ENCODE measurements at regions not wholly inside any gene's neighbourhood (a gene's known extent, or its start where the extent isn't known, plus 50 kb on each side); places are given as distances from the start of the nearest gene placed in this dataset.

DNA sequence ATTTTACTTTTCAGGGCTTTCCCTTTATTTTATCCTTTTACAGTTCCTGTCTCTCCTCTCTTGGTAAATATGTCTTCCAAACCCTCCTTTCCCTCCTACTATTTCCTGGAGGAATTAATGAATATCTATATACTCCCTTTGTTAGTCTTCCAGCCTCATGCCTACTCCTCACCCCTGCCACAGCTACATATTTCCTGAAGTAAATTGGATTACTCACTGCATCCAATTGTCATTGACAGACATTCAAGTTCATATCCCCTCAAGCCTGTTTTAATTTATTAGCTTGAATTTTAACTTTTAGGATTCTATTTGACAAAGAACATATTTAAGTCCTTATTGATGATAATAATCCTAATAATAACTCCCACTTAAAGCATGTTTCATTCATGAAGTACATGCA is 314.5 kb downstream of the TMEM161B start:
- no peak for DNase-seq (ENCODE audit: low read depth, low spot score)

- no peak for DNase-seq (ENCODE audit: low read depth, low spot score)
These were observed 317.0 kb downstream of the TMEM161B start for GRCh38 chr5:87951661-87952060.

DNA sequence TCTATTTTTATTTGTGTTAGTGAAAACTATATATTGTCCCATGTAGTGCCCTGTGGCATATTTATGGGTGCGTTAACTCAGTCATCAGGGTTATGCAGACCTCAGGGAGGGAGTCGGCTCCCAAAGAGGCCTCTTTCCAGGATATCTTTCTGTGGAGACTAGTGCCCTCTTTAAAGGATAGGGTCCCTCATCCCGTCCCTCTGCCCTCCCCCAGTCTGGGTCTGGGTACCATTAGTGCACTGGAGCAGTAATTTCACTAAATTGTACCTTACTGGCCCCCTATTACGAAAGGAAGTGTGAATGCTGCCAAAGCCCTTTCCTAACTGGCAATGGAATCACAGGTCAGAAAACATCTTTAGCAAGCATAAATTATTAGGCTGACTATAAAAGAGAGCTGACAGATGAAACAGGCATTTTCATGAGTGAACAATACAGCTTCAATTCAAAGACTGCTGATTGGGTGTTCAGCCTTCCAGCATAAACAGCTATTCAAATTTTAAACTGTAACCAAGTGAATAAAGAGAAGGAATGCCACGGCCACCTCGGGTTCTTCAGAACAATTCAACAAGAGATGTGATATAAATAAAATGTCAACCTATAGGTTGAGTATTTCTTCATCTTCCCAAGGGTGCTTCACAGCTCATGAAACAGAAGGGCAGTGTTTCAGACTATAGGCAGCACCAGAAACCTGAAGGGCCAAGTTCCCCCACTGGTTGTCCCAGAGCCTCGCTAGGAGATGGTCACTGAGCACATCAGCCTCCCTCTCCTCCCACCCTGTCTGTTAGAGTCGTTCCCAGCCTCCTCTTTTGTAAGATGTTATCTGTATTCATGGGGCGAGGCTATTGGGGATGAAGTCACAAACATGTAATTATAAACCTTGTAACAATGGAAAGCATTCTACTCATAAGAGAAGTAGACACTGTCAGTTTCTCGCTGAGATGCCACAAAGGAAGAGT is 318.7 kb downstream of the TMEM161B start:
- DNase-seq (ENCODE audit: low read depth, low spot score): no peak

DNA sequence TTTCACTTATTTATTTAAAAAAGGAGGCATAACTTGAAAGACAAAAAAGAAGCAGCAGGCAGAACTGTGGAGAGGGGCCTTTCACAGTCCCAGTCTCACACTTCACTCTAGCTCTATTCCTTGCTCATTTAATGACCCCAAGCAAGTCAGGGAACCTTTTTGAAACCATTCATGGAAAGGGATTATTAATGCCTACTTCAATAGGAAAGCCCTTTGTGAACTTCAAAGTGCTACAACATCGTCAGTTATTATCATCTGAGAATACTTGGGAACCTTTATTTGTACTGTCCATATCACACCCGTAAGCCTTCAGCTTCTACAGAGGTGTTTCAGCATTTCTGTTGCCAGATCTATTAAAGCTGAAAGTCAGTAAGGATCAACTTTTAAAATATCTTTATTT is 320.2 kb downstream of the TMEM161B start:
- DNase-seq (ENCODE audit: low read depth, low spot score): no peak

DNA sequence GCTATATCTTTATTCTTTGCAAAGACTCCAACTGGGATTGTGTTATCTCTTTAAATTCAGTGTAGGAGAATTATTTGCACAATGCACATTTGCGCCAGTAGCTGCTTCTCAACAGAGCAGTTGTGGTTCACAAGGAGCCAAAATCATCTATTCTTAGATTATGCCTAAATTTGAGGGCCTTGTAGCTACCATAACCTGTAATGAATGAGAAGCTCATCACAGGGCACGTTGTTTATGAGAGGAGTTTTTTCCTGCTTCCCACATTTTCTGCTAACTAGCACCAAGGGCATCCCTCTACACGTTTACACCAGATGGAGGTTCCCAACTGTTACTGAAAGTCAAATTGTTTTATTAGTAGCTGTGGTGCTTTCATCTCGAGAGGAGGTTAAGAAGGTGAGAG is 322.4 kb downstream of the TMEM161B start:
- no peak for DNase-seq (ENCODE audit: low read depth, low spot score)

GRCh38 chr5:87945286-87945650 is 323.4 kb downstream of the TMEM161B start:
- DNase-seq (ENCODE audit: low read depth, low spot score): no peak

DNA sequence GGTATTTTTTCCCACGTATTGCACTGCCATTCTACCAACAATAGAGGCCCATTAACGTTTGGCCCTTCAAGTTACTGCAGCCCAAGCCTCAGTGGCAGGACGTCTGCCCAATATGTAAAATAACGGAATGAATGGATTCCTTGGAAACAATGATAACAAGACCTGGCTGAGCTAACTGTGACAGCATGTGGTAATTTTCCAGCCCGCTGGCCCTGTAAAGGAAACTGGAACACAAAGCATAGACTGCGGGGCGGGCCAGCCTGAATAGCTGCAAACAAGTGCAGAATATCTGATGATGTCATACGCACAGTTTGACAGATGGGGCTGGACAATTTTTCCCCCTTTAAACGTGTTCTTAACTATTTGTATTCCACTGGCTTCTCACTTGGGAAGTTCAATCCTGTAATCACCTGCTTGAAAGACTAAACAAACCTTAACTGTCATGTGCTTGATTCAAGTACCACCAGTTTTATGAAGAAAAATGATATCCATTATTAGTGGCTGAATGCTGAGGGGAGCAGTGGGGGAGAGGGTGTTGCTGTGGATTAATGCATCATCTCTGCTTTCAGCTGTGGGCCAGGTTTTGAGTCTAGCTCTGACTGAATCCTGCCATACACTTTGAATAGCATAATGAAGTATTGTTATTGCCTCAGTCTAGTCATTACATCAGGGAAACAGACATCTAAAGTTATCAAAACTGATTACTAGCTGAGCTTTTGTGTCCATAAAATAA is 323.9 kb downstream of the TMEM161B start:
- DNase-seq (ENCODE audit: low read depth, low spot score): no peak

- no peak for DNase-seq (ENCODE audit: low read depth, low spot score)
These were observed 327.9 kb downstream of the TMEM161B start for GRCh38 chr5:87940775-87941174.

- no peak for DNase-seq (ENCODE audit: low read depth, low spot score)
These were observed 332.0 kb downstream of the TMEM161B start for GRCh38 chr5:87936667-87937066.

- DNase-seq (ENCODE audit: low read depth, low spot score): no peak
These were observed 344.2 kb downstream of the TMEM161B start for GRCh38 chr5:87924436-87924835.

GRCh38 chr5:87916320-87916719 is 352.3 kb downstream of the TMEM161B start:
- DNase-seq (ENCODE audit: low read depth, low spot score): no peak

GRCh38 chr5:87912419-87912818 is 356.2 kb downstream of the TMEM161B start:
- DNase-seq (ENCODE audit: low read depth, low spot score): no peak

DNA sequence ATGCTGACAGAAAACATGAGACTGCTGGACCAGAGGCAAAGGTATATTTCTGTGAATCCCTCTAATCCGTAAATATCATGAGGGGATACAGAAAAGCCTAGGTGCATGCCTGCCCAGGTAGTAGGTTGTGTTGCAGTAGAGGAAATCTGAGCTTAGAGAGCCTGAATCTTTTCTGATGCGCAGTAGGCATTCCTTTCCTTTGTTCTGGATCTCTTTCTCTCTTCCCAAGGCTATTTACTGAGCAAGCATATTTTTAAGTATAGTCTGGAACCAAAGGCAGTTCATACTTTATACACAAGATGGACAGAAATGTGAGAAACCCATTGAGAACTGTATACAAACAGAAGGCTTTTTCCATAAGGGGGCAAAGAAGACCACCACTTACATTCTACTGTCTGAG is 359.3 kb downstream of the TMEM161B start:
- no peak for DNase-seq (ENCODE audit: low read depth, low spot score)

DNA sequence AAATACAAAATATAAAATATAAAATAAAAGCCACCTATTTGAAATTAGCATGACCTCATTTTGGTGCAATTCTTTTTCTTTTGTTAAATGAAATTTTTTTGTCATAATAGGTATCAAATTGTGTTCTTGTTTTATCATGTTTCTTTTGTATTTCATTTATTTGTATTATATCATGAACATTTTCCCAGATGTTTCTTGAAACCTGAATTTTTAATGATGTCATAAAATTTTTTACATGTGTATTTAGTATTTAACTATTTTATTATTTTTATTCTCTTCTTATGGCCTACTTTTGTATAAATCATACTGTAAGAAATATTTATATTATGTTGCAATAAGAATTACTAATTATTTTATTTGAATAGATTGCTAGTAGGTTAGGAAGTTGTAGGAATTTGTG is 361.7 kb downstream of the TMEM161B start:
- DNase-seq (ENCODE audit: low read depth, low spot score): no peak

- no peak for DNase-seq (ENCODE audit: low read depth, low spot score)
These were observed 368.2 kb downstream of the TMEM161B start for GRCh38 chr5:87900419-87900818.

GRCh38 chr5:87899721-87900131 is 368.9 kb downstream of the TMEM161B start:
- no peak for DNase-seq (ENCODE audit: low read depth, low spot score)

- no peak for DNase-seq (ENCODE audit: low read depth, low spot score)
These were observed 369.4 kb downstream of the TMEM161B start for GRCh38 chr5:87899208-87899661.

DNA sequence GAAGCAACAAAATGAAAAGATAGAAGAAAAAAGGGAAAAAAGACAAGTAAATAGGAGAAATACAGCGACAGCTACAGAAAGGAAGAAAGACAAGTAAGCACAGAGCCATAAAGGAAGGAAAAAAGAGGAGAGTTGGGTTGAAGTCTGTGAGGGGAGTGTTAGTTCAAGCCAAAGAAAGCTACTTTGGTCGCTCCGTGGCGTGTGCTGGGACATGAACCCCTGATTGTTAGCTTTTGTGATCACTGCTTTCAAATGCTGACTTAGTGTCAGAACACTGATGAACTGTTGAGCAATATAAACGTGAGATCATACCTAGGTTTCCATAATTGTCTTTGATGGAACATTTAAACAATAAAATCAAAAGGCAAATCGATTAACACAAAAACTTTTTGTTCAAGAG is 370.1 kb downstream of the TMEM161B start:
- DNase-seq (ENCODE audit: low read depth, low spot score): no peak

- no peak for DNase-seq (ENCODE audit: low read depth, low spot score)
These were observed 380.5 kb downstream of the TMEM161B start for GRCh38 chr5:87888139-87888538.

GRCh38 chr5:87887247-87887646 is 381.4 kb downstream of the TMEM161B start:
- no peak for DNase-seq (ENCODE audit: low read depth, low spot score)

GRCh38 chr5:87886164-87886563 is 382.5 kb downstream of the TMEM161B start:
- DNase-seq (ENCODE audit: low read depth, low spot score): no peak

DNA sequence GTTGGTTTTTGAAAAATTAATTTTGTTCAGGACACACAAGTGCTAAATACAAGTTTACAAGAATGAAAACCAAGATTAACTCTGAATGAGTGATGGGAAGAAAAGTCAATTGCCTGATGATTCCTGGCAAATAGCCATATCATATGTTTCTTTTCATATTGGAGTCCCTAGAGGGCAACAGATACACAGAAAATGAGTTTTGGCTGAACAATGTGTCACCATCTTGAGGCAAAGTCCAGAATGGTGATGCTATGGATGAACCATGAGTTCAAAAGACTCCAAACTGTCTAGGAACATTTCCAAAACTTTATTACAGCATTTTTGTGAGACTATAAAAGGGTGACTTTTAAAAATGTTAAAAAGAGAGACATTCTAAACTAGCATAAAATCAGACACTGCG is 382.9 kb downstream of the TMEM161B start:
- no peak for DNase-seq (ENCODE audit: low read depth, low spot score)

DNA sequence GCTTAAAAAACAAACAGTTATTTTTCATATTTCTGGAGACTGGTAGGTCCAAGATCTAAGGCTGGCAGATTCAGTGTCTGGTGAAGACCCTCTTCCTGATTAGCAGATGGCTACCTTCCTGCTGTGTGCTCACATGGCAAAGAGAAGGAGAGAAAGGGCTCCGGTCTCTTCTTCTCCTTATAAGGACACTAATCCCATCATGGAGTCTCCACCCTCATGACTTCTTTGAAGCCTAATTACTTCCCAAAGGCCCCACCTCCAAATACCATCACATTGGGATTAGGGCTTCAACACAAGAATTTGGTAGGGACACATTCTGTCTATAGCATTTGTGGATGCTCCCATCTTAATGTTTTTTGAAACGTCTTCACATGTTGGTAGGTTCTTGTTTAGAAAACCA is 391.1 kb downstream of the TMEM161B start:
- DNase-seq (ENCODE audit: low read depth, low spot score): no peak

All from activated CD4-positive, CD25-positive, alpha-beta regulatory T cell treated with anti-CD3 and anti-CD28 coated beads, Interleukin-2, amount 50 U/mL, for 16 hours (primary cell).